Adrenal gland (tissue), 9 donors: ENCODE measurements at regions not wholly inside any gene's neighbourhood (a gene's known extent, or its start where the extent isn't known, plus 50 kb on each side); places are given as distances from the start of the nearest gene placed in this dataset.

Experiments used
- DNase-seq, 7 donors: peaks; one replicate each; pipeline ENCODE4 v3.0.0-alpha.2; 2019 to 2020
- H3K27ac ChIP-seq, 5 donors: fragments of 200-600 bp; sonication (generic) in 4 of 5; 1 replicate in 3 of 5; 2 replicates in 2 of 5; pipeline versions ENCODE4 v1.5.1 to v1.8.0; 2016 to 2020; ENCODE audit warnings: mild to moderate bottlenecking in 1 of 5
- H3K27me3 ChIP-seq: fragments of 200-600 bp; 2 replicates; pipeline ENCODE4 v1.8.0; 2021
- H3K36me3 ChIP-seq, 2 donors: fragments of 200-600 bp; replicated peaks in 1 of 2; 1 replicate in 1 of 2; 2 replicates in 1 of 2; pipeline versions ENCODE4 v1.5.1 to v1.8.0; 2018 to 2022
- H3K4me1 ChIP-seq, 2 donors: fragments of 200-600 bp; replicated peaks in 1 of 2; 1 replicate in 1 of 2; 2 replicates in 1 of 2; pipeline versions ENCODE4 v1.5.1 to v1.8.0; 2018 to 2021
- H3K4me3 ChIP-seq, 4 donors: fragments of 200-600 bp; sonication (generic) in 3 of 4; one replicate each; pipeline ENCODE4 v1.5.1; 2016 to 2018
- H3K9me3 ChIP-seq, 3 donors: fragments of 200-600 bp; sonication (generic) in 1 of 3; replicated peaks in 1 of 3; 1 replicate in 2 of 3; 2 replicates in 1 of 3; pipeline versions ENCODE4 v1.5.1 to v1.8.0; 2016 to 2021
- POLR2A ChIP-seq, 2 donors: fragments of 450-650 bp; IDR thresholded peaks; one replicate each; pipeline ENCODE4 v1.6.1; 2017; ENCODE audit warnings: antibody characterized with exemption in 2 of 2, mild to moderate bottlenecking in 2 of 2, moderate library complexity in 1 of 2
- WGBS, 4 donors: extraction: QIAGEN DNeasy Blood & Tissue Kit in 2 of 4; methylation state at CpG; one replicate each; pipeline versions ENCODE4 v1.1.5 to v1.1.7; 2013 to 2017; 5-methylcytosine and 5-hydroxymethylcytosine counted together
- intact Hi-C, 2 donors: fragments of 100-400 bp; cut with DNase I; formaldehyde crosslinking; loops; one replicate each; pipeline versions ENCODE4 v1.14.1 to v1.15.0; 2022 to 2023
- TF ChIP-seq, protein P1 (sequence below), 6 experiments: fragments of 450-650 bp in 4 of 6; fragments of 200-600 bp in 2 of 6; sonication (generic) in 1 of 6; IDR thresholded peaks; 1 replicate in 5 of 6; 2 replicates in 1 of 6; pipeline versions ENCODE4 v1.5.1 to v1.8.0; 2016 to 2021; ENCODE audit warnings: antibody characterized with exemption in 6 of 6, mild to moderate bottlenecking in 2 of 6, moderate library complexity in 1 of 6
- donor health status: healthy with polysubstance abuse.
- donor health status: Bipolar disorder and iron deficiency.
- donor health status: DM: yes; HTN: yes; CAD: no.
- donor health status: DM: no; HTN: no; CAD: no.
- donor health status: DM: no; HTN: no; CAD: no.

DNA sequence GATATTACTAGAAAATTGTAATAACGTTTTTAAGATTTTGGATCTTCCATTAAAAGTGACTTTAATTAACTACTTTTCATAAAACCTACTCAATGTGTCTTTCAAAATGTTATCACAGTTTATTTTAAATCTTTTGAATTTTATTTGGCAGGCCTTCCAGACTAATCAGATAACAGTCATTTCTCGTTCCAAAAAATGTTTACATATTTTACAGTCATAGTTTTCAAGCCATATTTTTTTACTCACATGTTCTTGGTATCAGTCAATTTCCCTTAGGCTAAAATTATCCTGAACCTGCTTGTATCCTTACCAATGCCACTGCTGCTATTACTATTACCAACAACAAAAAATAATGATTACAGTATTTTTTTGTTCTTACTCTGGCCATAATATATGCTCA is 1783.5 kb downstream of the SLITRK5 start:
- H3K27ac ChIP-seq = no peak overlapping the region
- no peaks in the 10 kb centered on the region for H3K9me3 ChIP-seq
- no peak overlapping the region for H3K4me3 ChIP-seq
- no peaks in the 10 kb centered on the region for H3K36me3 ChIP-seq
- H3K27me3 ChIP-seq = no peaks in the 10 kb centered on the region
- H3K4me1 ChIP-seq = no peaks in the 10 kb centered on the region
- no peak for TF ChIP-seq POLR2A (IDR thresholded peaks at IDR 0.05)
- TF ChIP-seq, protein P1, sequence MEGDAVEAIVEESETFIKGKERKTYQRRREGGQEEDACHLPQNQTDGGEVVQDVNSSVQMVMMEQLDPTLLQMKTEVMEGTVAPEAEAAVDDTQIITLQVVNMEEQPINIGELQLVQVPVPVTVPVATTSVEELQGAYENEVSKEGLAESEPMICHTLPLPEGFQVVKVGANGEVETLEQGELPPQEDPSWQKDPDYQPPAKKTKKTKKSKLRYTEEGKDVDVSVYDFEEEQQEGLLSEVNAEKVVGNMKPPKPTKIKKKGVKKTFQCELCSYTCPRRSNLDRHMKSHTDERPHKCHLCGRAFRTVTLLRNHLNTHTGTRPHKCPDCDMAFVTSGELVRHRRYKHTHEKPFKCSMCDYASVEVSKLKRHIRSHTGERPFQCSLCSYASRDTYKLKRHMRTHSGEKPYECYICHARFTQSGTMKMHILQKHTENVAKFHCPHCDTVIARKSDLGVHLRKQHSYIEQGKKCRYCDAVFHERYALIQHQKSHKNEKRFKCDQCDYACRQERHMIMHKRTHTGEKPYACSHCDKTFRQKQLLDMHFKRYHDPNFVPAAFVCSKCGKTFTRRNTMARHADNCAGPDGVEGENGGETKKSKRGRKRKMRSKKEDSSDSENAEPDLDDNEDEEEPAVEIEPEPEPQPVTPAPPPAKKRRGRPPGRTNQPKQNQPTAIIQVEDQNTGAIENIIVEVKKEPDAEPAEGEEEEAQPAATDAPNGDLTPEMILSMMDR (IDR thresholded peaks at IDR 0.05) = no peak
- DNase-seq = no peak
- 23 to 28% (median 26%) methylated on average over 2 of the region's 2 CpGs for WGBS, 4 donors
- intact Hi-C loops = no loop called here

DNA sequence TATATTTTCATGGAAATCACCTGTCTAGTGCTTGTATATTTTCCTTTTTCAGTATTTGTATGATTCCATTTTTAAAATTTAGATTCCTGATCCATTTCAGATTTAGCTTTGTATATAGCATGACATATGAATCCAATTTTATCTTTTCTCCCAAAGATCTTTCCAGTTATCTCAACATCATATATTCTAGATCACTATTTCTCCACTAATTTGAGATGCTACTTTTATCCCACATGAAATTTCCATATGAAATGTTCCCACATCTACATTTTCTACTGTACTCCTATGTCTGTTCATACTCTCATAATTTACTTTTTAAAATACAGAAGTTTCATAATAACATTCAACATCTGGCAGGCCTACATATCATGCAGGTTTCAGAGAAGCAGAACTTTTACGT is 1784.1 kb downstream of the SLITRK5 start:
- Histone ChIP-seq H3K9me3 (no peaks in the 10 kb centered on the region), H3K4me1 (no peaks in the 10 kb centered on the region), H3K36me3 (no peaks in the 10 kb centered on the region), H3K27ac (no peak overlapping the region), H3K4me3 (no peak overlapping the region), H3K27me3 (no peaks in the 10 kb centered on the region)
- no peak for DNase-seq
- TF ChIP-seq, protein P1 (IDR thresholded peaks at IDR 0.05) = no peak
- no peak for TF ChIP-seq POLR2A (IDR thresholded peaks at IDR 0.05)
- intact Hi-C loops = no loop called here
- WGBS, 4 donors = 79 to 93% (median 87%) methylated on average over 1 of the region's 1 CpG

DNA sequence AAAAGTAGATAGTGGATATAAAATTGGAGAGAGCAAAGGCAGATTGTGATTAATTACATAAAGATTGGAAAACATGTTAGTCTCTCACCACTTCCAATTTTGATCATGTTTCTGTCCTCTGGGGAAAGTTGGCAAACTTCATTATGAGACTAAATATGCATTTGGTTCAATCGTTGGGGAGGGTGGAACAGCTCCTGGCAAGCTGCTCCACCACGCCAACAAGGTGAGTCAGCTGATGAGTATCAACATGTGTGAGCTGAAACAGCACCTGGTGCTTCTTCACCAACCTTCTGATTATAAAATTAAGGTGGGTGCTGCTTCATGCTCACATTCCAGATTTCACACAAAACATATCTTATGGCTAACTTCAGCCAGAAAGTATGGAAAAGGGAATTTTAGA is 1784.6 kb downstream of the SLITRK5 start:
- TF ChIP-seq POLR2A (IDR thresholded peaks at IDR 0.05) = no peak
- TF ChIP-seq, protein P1 (IDR thresholded peaks at IDR 0.05) = no peak
- intact Hi-C loops = no loop called here
- Histone ChIP-seq H3K27me3 (no peaks in the 10 kb centered on the region), H3K9me3 (no peaks in the 10 kb centered on the region), H3K27ac (no peak overlapping the region), H3K4me3 (no peak overlapping the region), H3K4me1 (no peaks in the 10 kb centered on the region), H3K36me3 (no peaks in the 10 kb centered on the region)
- WGBS, 4 donors = 51 to 66% (median 58%) methylated on average over 2 of the region's 2 CpGs
- DNase-seq = no peak

DNA sequence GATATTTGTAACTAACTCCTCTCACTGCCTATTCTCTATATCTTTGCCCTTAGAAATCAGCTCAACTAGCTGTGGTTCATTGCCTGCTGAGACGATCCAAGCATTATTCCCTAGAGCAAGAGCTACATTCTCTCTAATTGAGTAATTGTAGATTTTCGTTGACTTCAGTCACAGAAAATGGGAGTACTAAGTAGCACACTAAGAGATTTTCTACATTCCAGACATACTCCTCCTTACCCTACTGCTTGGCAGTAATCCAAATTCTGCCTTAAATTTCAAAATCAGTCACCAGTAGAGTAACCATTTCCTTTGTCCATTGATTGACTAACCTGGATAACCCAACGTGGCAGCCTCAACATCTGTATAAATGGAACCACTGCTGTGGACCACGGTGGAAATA is 1786.8 kb downstream of the SLITRK5 start:
- WGBS, 4 donors = 54 to 71% (median 58%) methylated on average over 4 of the region's 4 CpGs

More for the DNA sequence above, 1786.8 kb downstream of the SLITRK5 start:
- H3K4me3 ChIP-seq = no peak overlapping the region
- no peak for TF ChIP-seq POLR2A (IDR thresholded peaks at IDR 0.05)
- TF ChIP-seq, protein P1 (IDR thresholded peaks at IDR 0.05) = no peak
- no peaks in the 10 kb centered on the region for H3K27me3 ChIP-seq
- H3K27ac ChIP-seq = no peak overlapping the region
- no peaks in the 10 kb centered on the region for H3K9me3 ChIP-seq
- no peaks in the 10 kb centered on the region for H3K36me3 ChIP-seq
- DNase-seq = no peak
- H3K4me1 ChIP-seq = no peaks in the 10 kb centered on the region
- intact Hi-C loops = no loop called here
